GM12878 (cell line): ENCODE measurements at regions not wholly inside any gene's neighbourhood (a gene's known extent, or its start where the extent isn't known, plus 50 kb on each side); places are given as distances from the start of the nearest gene placed in this dataset.
"Not testable (repeated sequence)": the region's sequence is repeated elsewhere in the genome, so short reads cannot be mapped to it uniquely, and the experiment has no call there.

Experiments used
- CHD2 ChIP-seq: IDR thresholded peaks from 2 replicates; pipeline ENCODE4 v1.6.1; 2011; ENCODE audit warnings: low read depth, low read length, improper control_type of control experiment, borderline replicate concordance
- CTCF ChIP-seq, 3 experiments: IDR thresholded peaks in 2 of 3; conservative IDR thresholded peaks in 1 of 3; 2 replicates each; pipeline ENCODE4 v1.5.1; 2011; ENCODE audit warnings: low read depth in 3 of 3, low read length in 3 of 3, mild to moderate bottlenecking in 3 of 3, control low read depth in 2 of 3, moderate library complexity in 2 of 3, inconsistent platforms in 1 of 3, mixed read lengths in 1 of 3; ENCODE audit not compliant: control insufficient read depth in 2 of 3, insufficient read depth in 1 of 3; ENCODE audit errors: extremely low read depth in 1 of 3
- HDAC6 ChIP-seq: fragments of 200-600 bp; sonication (generic); IDR thresholded peaks from one replicate; pipeline ENCODE4 v1.8.0; 2017; ENCODE audit warnings: antibody characterized with exemption; ENCODE audit not compliant: unreplicated experiment
- MAX ChIP-seq: IDR thresholded peaks from 2 replicates; pipeline ENCODE4 v1.6.1; 2012; ENCODE audit warnings: low read depth, low read length, improper control_type of control experiment
- MTA2 ChIP-seq: fragments of 450-650 bp; IDR thresholded peaks from 2 replicates; pipeline ENCODE4 v1.6.1; 2016; ENCODE audit warnings: low read depth, mild to moderate bottlenecking, moderate library complexity

DNA sequence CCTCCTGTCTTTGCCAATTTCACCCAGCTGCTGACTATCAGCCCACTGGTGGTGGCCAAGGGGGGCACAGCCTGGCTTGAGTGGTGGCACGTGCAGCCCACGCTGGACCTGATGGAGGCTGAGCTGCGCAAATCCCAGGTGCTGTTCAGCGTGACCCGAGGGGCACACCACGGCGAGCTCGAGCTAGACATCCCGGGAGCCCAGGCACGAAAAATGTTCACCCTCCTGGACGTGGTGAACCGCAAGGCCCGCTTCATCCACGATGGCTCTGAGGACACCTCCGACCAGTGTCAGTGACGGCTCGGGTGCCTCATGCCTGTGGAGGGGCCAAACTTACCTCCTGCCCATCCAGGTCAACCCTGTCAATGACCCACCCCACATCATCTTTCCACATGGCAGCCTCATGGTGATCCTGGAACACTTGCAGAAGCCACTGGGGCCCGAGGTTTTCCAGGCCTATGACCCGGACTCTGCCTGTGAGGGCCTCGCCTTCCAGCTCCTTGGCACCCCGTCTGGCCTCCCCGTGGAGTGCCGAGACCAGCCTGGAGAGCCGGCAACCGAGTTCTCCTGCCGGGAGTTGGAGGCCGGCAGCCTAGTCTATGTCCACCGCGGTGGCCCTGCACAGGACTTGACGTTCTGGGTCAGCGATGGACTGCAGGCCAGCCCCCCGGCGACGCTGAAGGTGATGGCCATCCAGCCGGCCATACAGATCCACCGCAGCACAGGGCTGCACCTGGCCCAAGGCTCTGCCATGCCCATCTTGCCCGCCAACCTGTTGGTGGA is 180.2 kb downstream of the TBC1D2B start:
- not testable (repeated sequence) for TF ChIP-seq HDAC6; MTA2; CHD2; CTCF (IDR thresholded peaks at IDR 0.05 in 2 of 3, conservative IDR thresholded peaks at IDR 0.05 in 1 of 3; ENCODE audit: control insufficient read depth in 2 of 3, extremely low read depth in 1 of 3, insufficient read depth in 1 of 3, low read depth in 3 of 3, low read length in 3 of 3); MAX
